ENCODE measurements at regions not wholly inside any gene's neighbourhood (a gene's known extent, or its start where the extent isn't known, plus 50 kb on each side); places are given as distances from the start of the nearest gene placed in this dataset.

GRCh38 chr7:16989811-16990413, 108.1 kb upstream of the AGR3 start (continued):
- no peak for TF ChIP-seq ZNF274 (IDR thresholded peaks at IDR 0.05; ENCODE audit: low read depth, low read length)
- no peak for TF ChIP-seq ZFX (IDR thresholded peaks at IDR 0.05)
- no peak for TF ChIP-seq POLR2AphosphoS5 (IDR thresholded peaks at IDR 0.05; ENCODE audit: low read depth, low read length)

DNA sequence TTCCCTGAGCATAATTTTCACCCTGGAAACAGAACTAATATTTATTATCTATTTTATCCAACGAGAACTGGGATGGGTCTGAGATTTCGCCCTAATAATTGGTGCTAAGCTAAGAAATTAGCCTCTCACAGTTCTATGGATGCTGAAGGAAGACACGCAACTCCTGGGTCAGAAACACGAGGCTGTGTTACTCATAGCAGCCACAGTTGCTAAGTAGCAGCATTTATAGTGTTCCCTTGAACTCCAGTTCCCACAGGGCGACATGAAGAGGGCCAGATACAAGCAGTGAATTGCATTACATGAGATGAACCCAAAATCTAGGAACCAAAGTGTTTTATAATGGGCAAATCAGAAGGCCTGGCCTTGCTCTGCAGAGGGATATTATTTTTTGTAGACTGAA, 109.8 kb upstream of the AGR3 start:
- DNase-seq (ENCODE audit: low read depth, low spot score): no peak
- CTCF ChIA-PET: no interaction called here

More for the DNA sequence above, 109.8 kb upstream of the AGR3 start:
- H3K4me3 ChIP-seq (replicated peaks in 1 of 2; ENCODE audit: low read depth in 1 of 2, low read length in 2 of 2): no peak overlapping the region
- no peaks in the 10 kb centered on the region for H3K27me3 ChIP-seq (ENCODE audit: insufficient read depth, low read length)
- ChIA-PET POLR2A (no interaction called here), RAD21 (ENCODE audit: low non-redundant PET in 1 of 2, low total read pairs in 2 of 2, uncharacterized antibody in 2 of 2, unreplicated experiment in 2 of 2) (no interaction called here)
- H3K9me3 ChIP-seq (ENCODE audit: control insufficient read depth in 1 of 2, insufficient read depth in 1 of 2, low read depth in 1 of 2, low read length in 2 of 2): no peaks in the 10 kb centered on the region
- H3K4me1 ChIP-seq (ENCODE audit: control insufficient read depth in 1 of 2, insufficient read depth in 2 of 2, low read length in 2 of 2): peaks cover 14 to 16% of the 10 kb centered on the region in 2 experiments; a peak in 3 of 4 replicates
- no peak for ATAC-seq
- no peaks in the 10 kb centered on the region for H4K20me1 ChIP-seq (ENCODE audit: insufficient read depth)
- no peak overlapping the region for H3K4me2 ChIP-seq (ENCODE audit: low read length)
- H3K79me2 ChIP-seq (ENCODE audit: insufficient read depth, low read length): no peaks in the 10 kb centered on the region
- H3K27ac ChIP-seq (ENCODE audit: low read depth, low read length): no peak overlapping the region
- intact Hi-C loops (cut with micrococcal nuclease): no loop called here
- no peaks in the 10 kb centered on the region for H3K9me2 ChIP-seq (ENCODE audit: insufficient read depth)
- no peak for TF ChIP-seq ELF1 (IDR thresholded peaks at IDR 0.05; ENCODE audit: borderline replicate concordance, low read depth)
- no peak for TF ChIP-seq ZNF274 (IDR thresholded peaks at IDR 0.05; ENCODE audit: low read depth, low read length)
- TF ChIP-seq POLR2AphosphoS5 (IDR thresholded peaks at IDR 0.05; ENCODE audit: low read depth, low read length): no peak
- no peak for TF ChIP-seq MAX (IDR thresholded peaks at IDR 0.05)
- no peak for TF ChIP-seq EZH2phosphoT487 (IDR thresholded peaks at IDR 0.05; ENCODE audit: borderline replicate concordance)
- TF ChIP-seq ATF3 (IDR thresholded peaks at IDR 0.05): no peak
- no peak for TF ChIP-seq EZH2 (IDR thresholded peaks at IDR 0.05)
- TF ChIP-seq TCF7L2 (IDR thresholded peaks at IDR 0.05; ENCODE audit: borderline replicate concordance, extremely low read depth, insufficient read depth, insufficient read length): no peak
- TF ChIP-seq SP1 (IDR thresholded peaks at IDR 0.05; ENCODE audit: low read depth): no peak
- TF ChIP-seq EGR1 (IDR thresholded peaks at IDR 0.05; ENCODE audit: low read depth): no peak
- TF ChIP-seq, protein P1, sequence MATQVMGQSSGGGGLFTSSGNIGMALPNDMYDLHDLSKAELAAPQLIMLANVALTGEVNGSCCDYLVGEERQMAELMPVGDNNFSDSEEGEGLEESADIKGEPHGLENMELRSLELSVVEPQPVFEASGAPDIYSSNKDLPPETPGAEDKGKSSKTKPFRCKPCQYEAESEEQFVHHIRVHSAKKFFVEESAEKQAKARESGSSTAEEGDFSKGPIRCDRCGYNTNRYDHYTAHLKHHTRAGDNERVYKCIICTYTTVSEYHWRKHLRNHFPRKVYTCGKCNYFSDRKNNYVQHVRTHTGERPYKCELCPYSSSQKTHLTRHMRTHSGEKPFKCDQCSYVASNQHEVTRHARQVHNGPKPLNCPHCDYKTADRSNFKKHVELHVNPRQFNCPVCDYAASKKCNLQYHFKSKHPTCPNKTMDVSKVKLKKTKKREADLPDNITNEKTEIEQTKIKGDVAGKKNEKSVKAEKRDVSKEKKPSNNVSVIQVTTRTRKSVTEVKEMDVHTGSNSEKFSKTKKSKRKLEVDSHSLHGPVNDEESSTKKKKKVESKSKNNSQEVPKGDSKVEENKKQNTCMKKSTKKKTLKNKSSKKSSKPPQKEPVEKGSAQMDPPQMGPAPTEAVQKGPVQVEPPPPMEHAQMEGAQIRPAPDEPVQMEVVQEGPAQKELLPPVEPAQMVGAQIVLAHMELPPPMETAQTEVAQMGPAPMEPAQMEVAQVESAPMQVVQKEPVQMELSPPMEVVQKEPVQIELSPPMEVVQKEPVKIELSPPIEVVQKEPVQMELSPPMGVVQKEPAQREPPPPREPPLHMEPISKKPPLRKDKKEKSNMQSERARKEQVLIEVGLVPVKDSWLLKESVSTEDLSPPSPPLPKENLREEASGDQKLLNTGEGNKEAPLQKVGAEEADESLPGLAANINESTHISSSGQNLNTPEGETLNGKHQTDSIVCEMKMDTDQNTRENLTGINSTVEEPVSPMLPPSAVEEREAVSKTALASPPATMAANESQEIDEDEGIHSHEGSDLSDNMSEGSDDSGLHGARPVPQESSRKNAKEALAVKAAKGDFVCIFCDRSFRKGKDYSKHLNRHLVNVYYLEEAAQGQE (IDR thresholded peaks at IDR 0.05; ENCODE audit: low read depth): no peak
- no peak for TF ChIP-seq YY1 (IDR thresholded peaks at IDR 0.05; ENCODE audit: extremely low read depth, insufficient replicate concordance, low read depth, low read length)
- TF ChIP-seq ZBTB33 (IDR thresholded peaks at IDR 0.05; ENCODE audit: extremely low read depth, insufficient replicate concordance, low read length): no peak
- no peak for TF ChIP-seq POLR2A (IDR thresholded peaks at IDR 0.05; ENCODE audit: borderline replicate concordance, extremely low read depth, insufficient read depth, insufficient read length)
- no peak for TF ChIP-seq RAD21 (IDR thresholded peaks at IDR 0.05; ENCODE audit: low read depth)
- BruUV-seq (replicated peaks): no TSS peak
- H2AFZ ChIP-seq (ENCODE audit: low read depth, low read length, poor library complexity, severe bottlenecking): no peak overlapping the region
- H3K9ac ChIP-seq (ENCODE audit: low read length): no peak overlapping the region
- H3K36me3 ChIP-seq (ENCODE audit: control insufficient read depth in 1 of 2, insufficient read depth in 2 of 2, low read length in 2 of 2): no peaks in the 10 kb centered on the region

Data from HCT116 (cell line).